ENCODE measurements at regions not wholly inside any gene's neighbourhood (a gene's known extent, or its start where the extent isn't known, plus 50 kb on each side); places are given as distances from the start of the nearest gene placed in this dataset.

DNA sequence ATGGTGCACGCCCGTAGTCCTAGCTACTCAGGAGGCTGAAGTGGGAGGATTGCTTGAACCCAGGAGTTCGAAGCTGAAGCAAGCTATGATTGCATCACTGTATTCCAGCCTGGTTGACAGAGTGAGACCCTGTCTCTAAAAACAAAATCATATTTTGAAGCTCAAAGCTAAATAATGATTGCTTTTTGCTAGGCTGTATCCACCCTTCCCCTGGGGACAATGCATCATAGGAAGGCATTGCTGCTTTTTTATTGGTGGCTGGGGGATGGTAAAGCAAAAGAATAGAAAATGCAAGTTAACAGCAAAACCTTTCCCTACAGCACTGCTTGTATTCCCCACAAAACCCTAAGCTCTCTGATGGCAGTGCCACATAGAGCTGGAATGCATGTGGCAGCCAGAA is 107.5 kb upstream of the WAC start:
- TF ChIP-seq ZNF274 (IDR thresholded peaks at IDR 0.05; ENCODE audit: low read depth, low read length) (no peak), YY1 (IDR thresholded peaks at IDR 0.05; ENCODE audit: insufficient read depth, insufficient read length) (no peak), SUZ12 (IDR thresholded peaks at IDR 0.05; ENCODE audit: extremely low read depth, insufficient read depth, insufficient read length) (no peak)
